ENCODE measurements at regions not wholly inside any gene's neighbourhood (a gene's known extent, or its start where the extent isn't known, plus 50 kb on each side); places are given as distances from the start of the nearest gene placed in this dataset.

GRCh38 chr11:33420959-33421566 is 163.9 kb downstream of the HIPK3 start:
- no peak for DNase-seq
- H3K27ac ChIP-seq, result no peak overlapping the region

GRCh38 chr11:33419924-33420323 is 162.7 kb downstream of the HIPK3 start:
- H3K9me3 ChIP-seq, result no peaks in the 10 kb centered on the region
- H3K27me3 ChIP-seq, result no peaks in the 10 kb centered on the region
- no peaks in the 10 kb centered on the region for H3K4me1 ChIP-seq
- no peak overlapping the region for H3K27ac ChIP-seq
- TF ChIP-seq CTCF (IDR thresholded peaks at IDR 0.05), result no peak
- TF ChIP-seq POLR2A (IDR thresholded peaks at IDR 0.05), result no peak
- H3K36me3 ChIP-seq, result no peaks in the 10 kb centered on the region
- H3K4me3 ChIP-seq, result no peak overlapping the region
- DNase-seq, result no peak

More at GRCh38 chr11:33420959-33421566, 163.9 kb downstream of the HIPK3 start:
- TF ChIP-seq CTCF (IDR thresholded peaks at IDR 0.05), result no peak
- no peak for TF ChIP-seq POLR2A (IDR thresholded peaks at IDR 0.05)
- H3K4me1 ChIP-seq, result no peaks in the 10 kb centered on the region
- no peak overlapping the region for H3K4me3 ChIP-seq
- H3K9me3 ChIP-seq, result no peaks in the 10 kb centered on the region
- H3K36me3 ChIP-seq, result no peaks in the 10 kb centered on the region
- no peaks in the 10 kb centered on the region for H3K27me3 ChIP-seq

GRCh38 chr11:33417121-33417520 is 159.9 kb downstream of the HIPK3 start:
- Histone ChIP-seq H3K4me3 (no peak overlapping the region), H3K36me3 (no peaks in the 10 kb centered on the region), H3K9me3 (no peaks in the 10 kb centered on the region), H3K4me1 (no peaks in the 10 kb centered on the region), H3K27me3 (no peaks in the 10 kb centered on the region), H3K27ac (no peak overlapping the region)
- no peak for DNase-seq
- no peak for TF ChIP-seq CTCF (IDR thresholded peaks at IDR 0.05)
- TF ChIP-seq POLR2A (IDR thresholded peaks at IDR 0.05), result no peak

- no peaks in the 10 kb centered on the region for H3K9me3 ChIP-seq
Observed at GRCh38 chr11:33413301-33413700, 156.1 kb downstream of the HIPK3 start.

GRCh38 chr11:33412241-33412640 is 155.1 kb downstream of the HIPK3 start:
- Histone ChIP-seq H3K4me1 (no peaks in the 10 kb centered on the region), H3K27me3 (no peaks in the 10 kb centered on the region), H3K36me3 (no peaks in the 10 kb centered on the region), H3K9me3 (no peaks in the 10 kb centered on the region), H3K27ac (no peak overlapping the region), H3K4me3 (no peak overlapping the region)
- TF ChIP-seq CTCF (IDR thresholded peaks at IDR 0.05) (no peak), POLR2A (IDR thresholded peaks at IDR 0.05) (no peak)
- no peak for DNase-seq

More at GRCh38 chr11:33413301-33413700, 156.1 kb downstream of the HIPK3 start:
- Histone ChIP-seq H3K36me3 (no peaks in the 10 kb centered on the region), H3K4me1 (no peaks in the 10 kb centered on the region), H3K27me3 (no peaks in the 10 kb centered on the region), H3K4me3 (no peak overlapping the region), H3K27ac (no peak overlapping the region)
- no peak for TF ChIP-seq CTCF (IDR thresholded peaks at IDR 0.05)
- TF ChIP-seq POLR2A (IDR thresholded peaks at IDR 0.05), result no peak
- no peak for DNase-seq

GRCh38 chr11:33411751-33412150 is 154.6 kb downstream of the HIPK3 start:
- no peak overlapping the region for H3K4me3 ChIP-seq
- H3K27me3 ChIP-seq, result no peaks in the 10 kb centered on the region
- no peaks in the 10 kb centered on the region for H3K9me3 ChIP-seq
- DNase-seq, result no peak
- no peaks in the 10 kb centered on the region for H3K36me3 ChIP-seq
- TF ChIP-seq POLR2A (IDR thresholded peaks at IDR 0.05), result no peak
- no peak for TF ChIP-seq CTCF (IDR thresholded peaks at IDR 0.05)
- H3K27ac ChIP-seq, result no peak overlapping the region
- no peaks in the 10 kb centered on the region for H3K4me1 ChIP-seq
